ENCODE measurements at regions not wholly inside any gene's neighbourhood (a gene's known extent, or its start where the extent isn't known, plus 50 kb on each side); places are given as distances from the start of the nearest gene placed in this dataset.

DNA sequence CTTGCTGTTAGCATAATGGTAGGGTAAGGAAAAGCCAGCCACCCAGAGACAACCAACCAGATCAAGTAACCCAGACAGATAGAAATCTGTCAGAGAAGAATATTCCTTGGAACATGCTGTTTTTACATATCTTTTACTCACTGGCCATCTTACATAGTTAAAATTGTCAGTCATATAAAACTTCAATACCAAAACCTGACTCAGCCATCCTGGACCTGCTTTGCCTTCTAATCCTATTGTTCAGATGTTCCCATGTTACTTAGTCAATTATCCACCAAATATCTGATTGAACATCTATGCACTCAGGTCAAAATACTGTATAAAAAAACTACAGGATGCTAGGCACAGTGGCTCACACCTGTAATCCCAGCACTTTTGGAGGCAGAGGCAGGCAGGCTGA lies 466.5 kb upstream of the NRP1 start:
- no peak for DNase-seq
- no peaks in the 10 kb centered on the region for H3K36me3 ChIP-seq
- no peaks in the 10 kb centered on the region for H3K9me3 ChIP-seq
- TF ChIP-seq POLR2A (IDR thresholded peaks at IDR 0.05) = no peak
- H3K27ac ChIP-seq = no peak overlapping the region
- no peaks in the 10 kb centered on the region for H3K27me3 ChIP-seq
- H3K4me1 ChIP-seq = no peaks in the 10 kb centered on the region
- H3K4me3 ChIP-seq = no peak overlapping the region

DNA sequence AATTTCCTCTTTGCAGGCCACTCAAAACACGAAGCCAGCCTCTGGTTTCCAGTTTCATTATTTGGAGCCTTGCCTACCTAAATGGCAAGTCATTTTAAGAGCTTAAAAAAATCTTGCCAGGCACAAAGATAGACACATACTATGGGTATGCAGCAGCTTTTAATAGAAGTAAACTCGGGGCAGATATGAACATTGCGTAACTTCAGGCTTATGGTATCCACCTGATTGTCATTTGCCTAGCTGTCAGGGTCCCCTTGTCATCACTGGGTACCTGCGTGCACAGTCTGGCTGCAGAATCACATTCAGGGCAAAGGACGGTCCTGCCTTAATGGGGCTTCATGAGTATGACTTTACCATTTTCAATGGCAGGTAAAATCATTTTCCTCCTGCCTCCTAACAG lies 466.1 kb upstream of the NRP1 start:
- Histone ChIP-seq H3K9me3 (no peaks in the 10 kb centered on the region), H3K4me1 (no peaks in the 10 kb centered on the region), H3K36me3 (no peaks in the 10 kb centered on the region), H3K27me3 (no peaks in the 10 kb centered on the region), H3K27ac (no peak overlapping the region), H3K4me3 (no peak overlapping the region)
- DNase-seq = no peak
- no peak for TF ChIP-seq POLR2A (IDR thresholded peaks at IDR 0.05)
- no peak for TF ChIP-seq CTCF (IDR thresholded peaks at IDR 0.05)

- no peak overlapping the region for H3K4me3 ChIP-seq
- DNase-seq = no peak
- no peaks in the 10 kb centered on the region for H3K27me3 ChIP-seq
- no peaks in the 10 kb centered on the region for H3K36me3 ChIP-seq
- H3K9me3 ChIP-seq = no peaks in the 10 kb centered on the region
- no peak overlapping the region for H3K27ac ChIP-seq
- TF ChIP-seq CTCF (IDR thresholded peaks at IDR 0.05) (no peak), POLR2A (IDR thresholded peaks at IDR 0.05) (no peak)
- H3K4me1 ChIP-seq = no peaks in the 10 kb centered on the region
Observed at GRCh38 chr10:33799944-33800323, 465.5 kb upstream of the NRP1 start.

- H3K27ac ChIP-seq = no peak overlapping the region
- no peak for DNase-seq
- H3K9me3 ChIP-seq = no peaks in the 10 kb centered on the region
- H3K4me3 ChIP-seq = no peak overlapping the region
- TF ChIP-seq CTCF (IDR thresholded peaks at IDR 0.05) (no peak), POLR2A (IDR thresholded peaks at IDR 0.05) (no peak)
- H3K27me3 ChIP-seq = no peaks in the 10 kb centered on the region
- no peaks in the 10 kb centered on the region for H3K4me1 ChIP-seq
- no peaks in the 10 kb centered on the region for H3K36me3 ChIP-seq
Observed at GRCh38 chr10:33799281-33799943, 464.9 kb upstream of the NRP1 start.

- no peaks in the 10 kb centered on the region for H3K9me3 ChIP-seq
- DNase-seq = no peak
- no peaks in the 10 kb centered on the region for H3K27me3 ChIP-seq
- TF ChIP-seq CTCF (IDR thresholded peaks at IDR 0.05) = no peak
- TF ChIP-seq POLR2A (IDR thresholded peaks at IDR 0.05) = no peak
- H3K27ac ChIP-seq = no peak overlapping the region
- H3K36me3 ChIP-seq = no peaks in the 10 kb centered on the region
- no peaks in the 10 kb centered on the region for H3K4me1 ChIP-seq
- H3K4me3 ChIP-seq = no peak overlapping the region
Observed at GRCh38 chr10:33798754-33799153, 464.3 kb upstream of the NRP1 start.

- DNase-seq = no peak
- H3K27me3 ChIP-seq = no peaks in the 10 kb centered on the region
- no peak for TF ChIP-seq POLR2A (IDR thresholded peaks at IDR 0.05)
- TF ChIP-seq CTCF (IDR thresholded peaks at IDR 0.05) = no peak
- H3K36me3 ChIP-seq = no peaks in the 10 kb centered on the region
- no peaks in the 10 kb centered on the region for H3K4me1 ChIP-seq
- no peaks in the 10 kb centered on the region for H3K9me3 ChIP-seq
- no peak overlapping the region for H3K27ac ChIP-seq
- no peak overlapping the region for H3K4me3 ChIP-seq
Observed at GRCh38 chr10:33796680-33797079, 462.2 kb upstream of the NRP1 start.
